GM19395 (cell line): ENCODE measurements at regions not wholly inside any gene's neighbourhood (a gene's known extent, or its start where the extent isn't known, plus 50 kb on each side); places are given as distances from the start of the nearest gene placed in this dataset.
A peak's percentile ranks its signal among the peaks of the same experiment; 100 is the strongest.
"Not testable (repeated sequence)": the region's sequence is repeated elsewhere in the genome, so short reads cannot be mapped to it uniquely, and the experiment has no call there.

Experiments used
- ATAC-seq: cut with Tn5 transposase; IDR thresholded peaks from one replicate; pipeline ENCODE4 v1.9.1; 2021; ENCODE audit warnings: mild to moderate bottlenecking, moderate library complexity; ENCODE audit not compliant: unreplicated experiment

GRCh38 chr21:22691658-22692057 lies 1693.4 kb downstream of the NCAM2 start:
- ATAC-seq = no peak

- ATAC-seq = no peak
Measured at GRCh38 chr21:22703521-22703920, 1705.3 kb downstream of the NCAM2 start.

- ATAC-seq = no peak
Measured at GRCh38 chr21:22710721-22711120, 1712.5 kb downstream of the NCAM2 start.

GRCh38 chr21:22711636-22712035 lies 1713.4 kb downstream of the NCAM2 start:
- ATAC-seq = no peak

- no peak for ATAC-seq
Measured at GRCh38 chr21:22725436-22725835, 1727.2 kb downstream of the NCAM2 start.

GRCh38 chr21:22728091-22728490 lies 1729.9 kb downstream of the NCAM2 start:
- ATAC-seq = no peak

- no peak for ATAC-seq
Measured at GRCh38 chr21:22743085-22743484, 1744.9 kb downstream of the NCAM2 start.

- ATAC-seq = no peak
Measured at GRCh38 chr21:22754746-22755145, 1756.5 kb downstream of the NCAM2 start.

GRCh38 chr21:22758478-22758877 lies 1760.3 kb downstream of the NCAM2 start:
- no peak for ATAC-seq

- ATAC-seq = no peak
Measured at GRCh38 chr21:22762463-22762862, 1764.3 kb downstream of the NCAM2 start.

- no peak for ATAC-seq
Measured at GRCh38 chr21:22763442-22763841, 1765.2 kb downstream of the NCAM2 start.

GRCh38 chr21:22764222-22764621 lies 1766.0 kb downstream of the NCAM2 start:
- ATAC-seq = no peak

GRCh38 chr21:22791376-22791775 lies 1793.2 kb downstream of the NCAM2 start:
- ATAC-seq = no peak

- ATAC-seq = peak; percentile 63
Measured at GRCh38 chr21:22791986-22792560, 1793.9 kb downstream of the NCAM2 start.

GRCh38 chr21:22795091-22795490 lies 1796.9 kb downstream of the NCAM2 start:
- no peak for ATAC-seq

GRCh38 chr21:22795644-22796043 lies 1797.4 kb downstream of the NCAM2 start:
- no peak for ATAC-seq

- ATAC-seq = no peak
Measured at GRCh38 chr21:22796147-22796546, 1797.9 kb downstream of the NCAM2 start.

- ATAC-seq = no peak
Measured at GRCh38 chr21:22804151-22804550, 1805.9 kb downstream of the NCAM2 start.

GRCh38 chr21:22806278-22806677 lies 1808.1 kb downstream of the NCAM2 start:
- no peak for ATAC-seq

- no peak for ATAC-seq
Measured at GRCh38 chr21:22813201-22813600, 1815.0 kb downstream of the NCAM2 start.

- ATAC-seq = not testable (repeated sequence)
Measured at GRCh38 chr21:22818681-22819485, 1820.7 kb downstream of the NCAM2 start.

- no peak for ATAC-seq
Measured at GRCh38 chr21:22827422-22827821, 1829.2 kb downstream of the NCAM2 start.

GRCh38 chr21:22842875-22843274 lies 1844.7 kb downstream of the NCAM2 start:
- no peak for ATAC-seq
